ENCODE measurements at regions not wholly inside any gene's neighbourhood (a gene's known extent, or its start where the extent isn't known, plus 50 kb on each side); places are given as distances from the start of the nearest gene placed in this dataset.

- Histone ChIP-seq H3K4me3 (replicated peaks; ENCODE audit: insufficient read depth, low read length) (no peak overlapping the region), H3K27me3 (ENCODE audit: insufficient read depth, poor library complexity, severe bottlenecking) (no peaks in the 10 kb centered on the region), H3K27ac (replicated peaks) (no peak overlapping the region)
- no peak for TF ChIP-seq POLR2AphosphoS5 (IDR thresholded peaks at IDR 0.05; ENCODE audit: low read depth)
- TF ChIP-seq GABPA (IDR thresholded peaks at IDR 0.05; ENCODE audit: low read depth) = no peak
- TF ChIP-seq CTCF (IDR thresholded peaks at IDR 0.05; ENCODE audit: insufficient read depth, low read length) = no peak
- no peak for TF ChIP-seq REST (IDR thresholded peaks at IDR 0.05; ENCODE audit: insufficient replicate concordance, low read depth)
- no peak for TF ChIP-seq SPI1 (IDR thresholded peaks at IDR 0.05; ENCODE audit: borderline replicate concordance, low read depth)
- DNase-seq (ENCODE audit: low read depth in 1 of 2, low spot score in 1 of 2) = no peak
Measured at GRCh38 chr4:157591245-157591644, 370.7 kb downstream of the GRIA2 start.

GRCh38 chr4:157590679-157591078, 370.2 kb downstream of the GRIA2 start:
- no peak for DNase-seq (ENCODE audit: low read depth in 1 of 2, low spot score in 1 of 2)
- no peak overlapping the region for H3K27ac ChIP-seq (replicated peaks)
- no peak for TF ChIP-seq GABPA (IDR thresholded peaks at IDR 0.05; ENCODE audit: low read depth)
- no peak for TF ChIP-seq POLR2AphosphoS5 (IDR thresholded peaks at IDR 0.05; ENCODE audit: low read depth)
- TF ChIP-seq SPI1 (IDR thresholded peaks at IDR 0.05; ENCODE audit: borderline replicate concordance, low read depth) = no peak
- TF ChIP-seq CTCF (IDR thresholded peaks at IDR 0.05; ENCODE audit: insufficient read depth, low read length) = no peak
- TF ChIP-seq REST (IDR thresholded peaks at IDR 0.05; ENCODE audit: insufficient replicate concordance, low read depth) = no peak
- H3K4me3 ChIP-seq (replicated peaks; ENCODE audit: insufficient read depth, low read length) = no peak overlapping the region
- no peaks in the 10 kb centered on the region for H3K27me3 ChIP-seq (ENCODE audit: insufficient read depth, poor library complexity, severe bottlenecking)

GRCh38 chr4:157587681-157588423, 367.3 kb downstream of the GRIA2 start:
- no peak for DNase-seq (ENCODE audit: low read depth in 1 of 2, low spot score in 1 of 2)
- H3K4me3 ChIP-seq (replicated peaks; ENCODE audit: insufficient read depth, low read length) = no peak overlapping the region
- no peak overlapping the region for H3K27ac ChIP-seq (replicated peaks)
- TF ChIP-seq CTCF (IDR thresholded peaks at IDR 0.05; ENCODE audit: insufficient read depth, low read length) (no peak), SPI1 (IDR thresholded peaks at IDR 0.05; ENCODE audit: borderline replicate concordance, low read depth) (no peak), GABPA (IDR thresholded peaks at IDR 0.05; ENCODE audit: low read depth) (no peak), POLR2AphosphoS5 (IDR thresholded peaks at IDR 0.05; ENCODE audit: low read depth) (no peak), REST (IDR thresholded peaks at IDR 0.05; ENCODE audit: insufficient replicate concordance, low read depth) (no peak)
- no peaks in the 10 kb centered on the region for H3K27me3 ChIP-seq (ENCODE audit: insufficient read depth, poor library complexity, severe bottlenecking)

Measured in HL-60 (cell line).